GM21447 (cell line): ENCODE measurements at regions not wholly inside any gene's neighbourhood (a gene's known extent, or its start where the extent isn't known, plus 50 kb on each side); places are given as distances from the start of the nearest gene placed in this dataset.
"Not testable (repeated sequence)": the region's sequence is repeated elsewhere in the genome, so short reads cannot be mapped to it uniquely, and the experiment has no call there.

ENCODE experiments used
- ATAC-seq: cut with Tn5 transposase; IDR thresholded peaks from one replicate; pipeline ENCODE4 v1.9.1; 2021; ENCODE audit not compliant: unreplicated experiment

DNA sequence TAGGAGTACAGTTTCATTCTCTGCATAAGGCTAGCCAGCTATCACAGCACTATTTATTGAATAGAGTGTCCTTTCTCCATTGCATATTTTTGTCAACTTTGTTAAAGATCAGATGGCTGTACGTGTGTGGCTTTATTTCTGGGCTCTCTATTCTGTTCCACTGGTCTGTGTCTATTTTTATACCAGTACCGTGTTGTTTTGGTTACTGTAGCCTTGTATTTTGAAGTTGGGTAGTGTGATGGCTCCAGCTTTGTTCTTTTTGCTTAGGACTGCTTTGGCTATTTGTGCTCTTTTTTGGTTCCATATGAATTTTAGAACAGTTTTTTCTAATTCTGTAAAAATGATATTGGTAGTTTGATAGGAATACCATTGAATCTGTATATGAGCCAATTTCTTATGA lies 182.1 kb upstream of the DIAPH2 start:
- ATAC-seq = no peak

GRCh38 chrX:96529386-96529785 lies 155.3 kb upstream of the DIAPH2 start:
- not testable (repeated sequence) for ATAC-seq

DNA sequence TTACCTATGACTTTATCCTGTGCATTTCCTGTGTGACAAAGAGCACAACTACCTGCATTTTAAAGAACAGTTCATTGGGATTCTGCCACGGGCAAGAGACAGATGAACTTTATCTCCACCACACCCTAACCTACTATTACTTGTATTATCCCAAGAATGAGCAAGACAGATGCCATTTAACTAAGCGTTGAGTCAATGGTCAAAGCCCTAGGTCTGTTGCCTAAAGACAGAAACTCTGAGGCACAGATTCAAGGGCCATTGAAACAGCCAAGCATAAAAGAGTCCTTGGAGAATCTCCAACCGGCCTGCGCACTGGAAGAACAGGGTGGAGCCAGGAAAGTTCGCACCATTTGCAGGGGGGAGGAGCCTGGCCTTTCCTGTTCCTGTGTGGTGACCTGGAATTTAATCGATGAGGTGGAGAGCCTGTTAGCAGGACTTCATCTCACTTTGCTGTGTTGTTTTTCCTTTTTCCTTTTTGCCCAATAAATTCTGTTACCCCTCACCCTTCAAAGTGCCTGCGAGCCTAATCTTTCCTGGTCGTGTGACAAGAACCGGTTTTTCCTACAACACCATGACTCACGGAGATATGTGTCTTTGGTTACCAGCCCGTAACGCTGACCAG lies 146.4 kb upstream of the DIAPH2 start:
- ATAC-seq = no peak

- no peak for ATAC-seq
Measured at GRCh38 chrX:96540111-96540631, 144.5 kb upstream of the DIAPH2 start.

GRCh38 chrX:96546281-96546680 lies 138.4 kb upstream of the DIAPH2 start:
- ATAC-seq = not testable (repeated sequence)

- no peak for ATAC-seq
Measured at GRCh38 chrX:96551322-96551872, 133.2 kb upstream of the DIAPH2 start.

GRCh38 chrX:96556886-96557285 lies 127.8 kb upstream of the DIAPH2 start:
- no peak for ATAC-seq

DNA sequence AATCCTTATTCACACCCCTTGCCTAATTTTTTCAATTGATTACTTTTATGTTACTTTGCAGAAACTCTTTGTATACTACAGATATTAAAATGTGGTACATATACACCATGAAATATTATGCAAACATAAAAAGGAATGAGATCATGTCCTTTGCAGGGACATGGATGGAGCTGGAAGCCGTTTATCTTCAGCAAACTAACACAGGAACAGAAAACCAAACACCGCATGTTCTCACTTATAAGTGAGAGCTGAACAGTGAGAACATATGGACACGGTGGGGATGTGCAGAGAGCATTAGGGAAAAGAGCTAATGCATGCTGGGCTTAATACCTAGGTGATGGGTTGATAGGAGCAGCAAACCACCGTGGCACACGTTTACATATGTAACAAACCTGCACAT lies 123.5 kb upstream of the DIAPH2 start:
- not testable (repeated sequence) for ATAC-seq

DNA sequence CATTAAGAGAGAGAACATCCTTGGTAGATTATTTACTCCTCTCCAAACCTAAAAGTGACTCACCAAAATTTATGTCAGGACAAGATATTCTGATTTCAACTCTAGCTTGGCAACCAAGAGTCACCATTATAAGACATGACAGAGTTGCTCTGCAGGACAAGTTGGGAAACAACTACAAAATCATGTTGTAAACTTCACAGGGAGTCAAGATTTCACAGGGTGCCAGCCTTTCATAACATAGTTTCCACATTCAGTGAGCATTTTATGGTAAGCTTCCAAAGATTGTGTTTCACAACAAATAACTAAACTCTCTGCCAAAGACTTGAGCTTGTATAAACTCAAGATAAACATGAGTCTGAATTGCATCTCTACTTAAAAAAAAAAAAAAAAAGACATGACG lies 121.0 kb upstream of the DIAPH2 start:
- no peak for ATAC-seq

GRCh38 chrX:96564595-96564994 lies 120.0 kb upstream of the DIAPH2 start:
- ATAC-seq = no peak

GRCh38 chrX:96566878-96567277 lies 117.8 kb upstream of the DIAPH2 start:
- no peak for ATAC-seq

DNA sequence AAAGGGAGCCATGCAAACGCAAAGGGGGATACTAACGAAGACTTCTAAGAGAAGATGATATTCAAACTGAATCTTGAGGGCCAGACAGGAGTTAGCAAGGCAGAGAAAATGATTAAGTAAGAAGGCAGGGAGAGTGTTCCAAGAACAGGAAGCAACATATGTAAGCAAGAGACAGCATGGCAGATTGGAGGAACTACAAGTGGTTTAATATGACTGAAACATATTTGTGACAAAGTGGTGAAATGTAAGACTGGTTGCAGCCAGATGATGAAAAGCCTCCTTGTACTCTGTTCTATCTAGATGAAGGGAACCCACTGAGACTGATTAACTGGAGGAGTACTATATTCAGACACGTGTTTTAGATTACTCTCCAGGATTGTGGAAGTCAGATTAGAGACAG lies 116.6 kb upstream of the DIAPH2 start:
- ATAC-seq = no peak

DNA sequence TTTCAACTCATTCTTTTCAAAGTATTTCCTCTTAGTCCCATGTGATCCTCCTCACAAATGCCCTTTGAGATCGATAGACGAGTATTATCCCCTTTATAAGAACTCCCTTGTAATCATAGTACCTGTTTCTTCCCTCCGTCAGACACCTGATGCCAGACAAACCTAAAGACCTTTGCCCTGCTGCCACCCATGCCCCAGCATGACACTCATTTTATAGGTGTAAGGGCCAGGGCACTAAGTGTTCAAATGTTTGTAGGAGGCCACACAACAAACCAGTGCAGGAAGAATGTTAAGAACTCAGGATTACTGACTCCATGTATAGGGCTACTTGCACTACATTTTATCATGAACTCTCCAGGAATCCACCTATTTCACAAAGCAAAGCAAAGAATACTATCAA lies 115.6 kb upstream of the DIAPH2 start:
- no peak for ATAC-seq

DNA sequence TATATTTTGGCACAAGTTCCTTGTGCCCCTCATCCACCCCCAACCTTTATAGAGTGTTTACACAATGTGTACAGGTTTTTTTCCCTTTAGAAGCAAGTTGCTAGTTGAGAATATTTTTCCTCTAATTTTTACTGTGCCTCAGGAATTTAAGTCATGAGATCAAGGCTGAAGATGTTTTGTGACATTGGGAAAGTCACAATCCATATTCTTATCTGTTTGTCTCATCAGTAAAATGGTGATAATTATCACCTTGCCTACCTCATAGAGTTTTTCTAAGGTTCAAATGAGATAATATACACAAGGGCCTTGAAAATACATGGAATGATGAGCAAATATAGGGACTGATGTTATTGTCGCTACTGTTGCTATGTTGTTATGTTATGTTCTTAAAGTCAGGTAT lies 109.6 kb upstream of the DIAPH2 start:
- no peak for ATAC-seq

DNA sequence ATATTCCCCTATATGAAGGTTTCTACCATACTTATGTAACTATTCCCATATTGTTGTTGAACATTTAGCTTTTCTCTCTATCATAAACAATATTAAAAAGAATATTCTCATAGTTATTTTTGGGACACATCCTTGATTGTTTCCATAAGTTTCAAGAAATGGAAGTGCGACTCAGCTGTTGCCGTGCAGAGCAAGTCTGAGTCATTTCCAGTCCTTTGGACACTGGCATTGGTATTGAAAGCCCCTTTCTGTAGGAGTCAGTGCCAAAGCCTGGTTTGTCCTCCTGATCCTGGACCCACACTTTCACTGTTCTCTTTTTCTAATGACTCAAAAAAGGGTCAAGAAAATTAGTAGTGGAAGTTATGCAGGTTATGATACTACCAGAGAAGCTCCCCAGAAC lies 108.3 kb upstream of the DIAPH2 start:
- ATAC-seq = no peak

- no peak for ATAC-seq
Measured at GRCh38 chrX:96578781-96579180, 105.9 kb upstream of the DIAPH2 start.

DNA sequence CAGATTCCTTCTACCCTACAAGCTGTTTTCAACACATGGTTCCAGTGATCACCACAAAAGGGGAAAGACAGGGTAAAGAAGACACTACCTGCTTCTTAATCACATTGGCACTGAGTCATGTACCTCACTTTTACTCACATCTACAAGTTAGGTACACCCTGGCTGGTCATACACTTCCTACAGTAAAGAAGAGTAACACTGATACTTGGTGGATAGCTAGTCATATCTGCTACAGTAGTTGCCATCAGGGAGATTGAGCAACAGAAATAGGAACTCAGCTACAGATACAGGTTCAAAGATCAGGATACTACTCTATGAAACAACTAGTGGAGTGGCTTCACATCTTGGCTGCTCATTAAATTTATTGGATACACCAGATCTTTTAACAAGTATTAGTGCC lies 105.4 kb upstream of the DIAPH2 start:
- no peak for ATAC-seq

- ATAC-seq = no peak
Measured at GRCh38 chrX:96590403-96590802, 94.2 kb upstream of the DIAPH2 start.

- no peak for ATAC-seq
Measured at GRCh38 chrX:96591421-96591820, 93.2 kb upstream of the DIAPH2 start.

- not testable (repeated sequence) for ATAC-seq
Measured at GRCh38 chrX:96597847-96598246, 86.8 kb upstream of the DIAPH2 start.

- ATAC-seq = no peak
Measured at GRCh38 chrX:96611619-96612362, 72.9 kb upstream of the DIAPH2 start.

DNA sequence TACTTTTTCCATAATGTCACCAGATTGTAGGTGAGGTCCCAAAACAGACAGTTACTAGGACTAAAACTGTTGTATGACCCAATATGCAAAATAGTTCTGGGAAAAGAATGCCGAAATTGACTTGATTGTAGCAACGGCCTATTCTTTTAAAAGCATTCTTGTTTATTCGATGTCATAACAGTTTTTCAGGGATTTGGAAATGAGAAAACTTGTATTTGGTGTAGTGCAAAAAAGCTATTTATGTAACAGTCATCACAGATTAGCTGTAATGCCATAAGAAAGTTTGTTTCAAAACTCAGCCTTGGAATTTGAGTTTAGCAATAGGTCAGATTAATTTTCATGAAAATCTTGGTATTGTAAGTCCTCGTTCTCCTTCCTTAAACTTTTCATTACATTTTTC lies 69.2 kb upstream of the DIAPH2 start:
- ATAC-seq = no peak
